ENCODE measurements at regions not wholly inside any gene's neighbourhood (a gene's known extent, or its start where the extent isn't known, plus 50 kb on each side); places are given as distances from the start of the nearest gene placed in this dataset.

- no peak for DNase-seq
- H3K27me3 ChIP-seq (ENCODE audit: control insufficient read depth, insufficient read depth), result no peaks in the 10 kb centered on the region
- ATAC-seq, result no peak
- no peak overlapping the region for H3K27ac ChIP-seq (ENCODE audit: low read length)
- no peak overlapping the region for H3K4me3 ChIP-seq (ENCODE audit: low read length)
- no peaks in the 10 kb centered on the region for H3K9me3 ChIP-seq (ENCODE audit: control insufficient read depth, low read length)
- H3K4me1 ChIP-seq (ENCODE audit: control insufficient read depth, insufficient read depth, low read length), result no peaks in the 10 kb centered on the region
- 67% methylated on average over 8 of the region's 8 CpGs for WGBS
- intact Hi-C loops (cut with DNase I), result no loop called here
Measured at GRCh38 chr18:71899707-71900472, 644.3 kb downstream of the CBLN2 start.

GRCh38 chr18:71899183-71899582 is 645.0 kb downstream of the CBLN2 start:
- 61% methylated on average over 6 of the region's 6 CpGs for WGBS

GRCh38 chr18:71887509-71887908 is 656.6 kb downstream of the CBLN2 start:
- H3K4me1 ChIP-seq (ENCODE audit: control insufficient read depth, insufficient read depth, low read length), result no peaks in the 10 kb centered on the region
- no peaks in the 10 kb centered on the region for H3K9me3 ChIP-seq (ENCODE audit: control insufficient read depth, low read length)
- H3K27me3 ChIP-seq (ENCODE audit: control insufficient read depth, insufficient read depth), result no peaks in the 10 kb centered on the region
- no peak overlapping the region for H3K4me3 ChIP-seq (ENCODE audit: low read length)
- DNase-seq (no peak), ATAC-seq (no peak)
- 79% methylated on average over 1 of the region's 1 CpG for WGBS
- no peak overlapping the region for H3K27ac ChIP-seq (ENCODE audit: low read length)
- intact Hi-C loops (cut with DNase I), result no loop called here

More at GRCh38 chr18:71899183-71899582, 645.0 kb downstream of the CBLN2 start:
- Histone ChIP-seq H3K4me1 (ENCODE audit: control insufficient read depth, insufficient read depth, low read length) (no peaks in the 10 kb centered on the region), H3K4me3 (ENCODE audit: low read length) (no peak overlapping the region), H3K27me3 (ENCODE audit: control insufficient read depth, insufficient read depth) (no peaks in the 10 kb centered on the region), H3K27ac (ENCODE audit: low read length) (no peak overlapping the region), H3K9me3 (ENCODE audit: control insufficient read depth, low read length) (no peaks in the 10 kb centered on the region)
- no peak for ATAC-seq
- intact Hi-C loops (cut with DNase I), result no loop called here
- no peak for DNase-seq

GRCh38 chr18:71878226-71878625 is 665.9 kb downstream of the CBLN2 start:
- no peaks in the 10 kb centered on the region for H3K9me3 ChIP-seq (ENCODE audit: control insufficient read depth, low read length)
- H3K27ac ChIP-seq (ENCODE audit: low read length), result no peak overlapping the region
- intact Hi-C loops (cut with DNase I), result no loop called here
- H3K4me1 ChIP-seq (ENCODE audit: control insufficient read depth, insufficient read depth, low read length), result no peaks in the 10 kb centered on the region
- H3K4me3 ChIP-seq (ENCODE audit: low read length), result no peak overlapping the region
- H3K27me3 ChIP-seq (ENCODE audit: control insufficient read depth, insufficient read depth), result no peaks in the 10 kb centered on the region
- ATAC-seq (no peak), DNase-seq (no peak)
- WGBS, result 79% methylated on average over 4 of the region's 4 CpGs

- WGBS, result 90% methylated on average over 4 of the region's 4 CpGs
- Histone ChIP-seq H3K27ac (ENCODE audit: low read length) (no peak overlapping the region), H3K4me1 (ENCODE audit: control insufficient read depth, insufficient read depth, low read length) (no peaks in the 10 kb centered on the region), H3K9me3 (ENCODE audit: control insufficient read depth, low read length) (no peaks in the 10 kb centered on the region), H3K4me3 (ENCODE audit: low read length) (no peak overlapping the region), H3K27me3 (ENCODE audit: control insufficient read depth, insufficient read depth) (no peaks in the 10 kb centered on the region)
- DNase-seq (no peak), ATAC-seq (no peak)
- intact Hi-C loops (cut with DNase I), result no loop called here
Measured at GRCh38 chr18:71873695-71874094, 670.4 kb downstream of the CBLN2 start.

GRCh38 chr18:71865888-71866287 is 678.3 kb downstream of the CBLN2 start:
- WGBS, result 91% methylated on average over 5 of the region's 5 CpGs
- DNase-seq, result no peak
- intact Hi-C loops (cut with DNase I), result no loop called here

GRCh38 chr18:71850602-71851001 is 693.5 kb downstream of the CBLN2 start:
- intact Hi-C loops (cut with DNase I), result no loop called here
- Histone ChIP-seq H3K9me3 (ENCODE audit: control insufficient read depth, low read length) (no peaks in the 10 kb centered on the region), H3K27me3 (ENCODE audit: control insufficient read depth, insufficient read depth) (no peaks in the 10 kb centered on the region), H3K4me3 (ENCODE audit: low read length) (no peak overlapping the region), H3K4me1 (ENCODE audit: control insufficient read depth, insufficient read depth, low read length) (no peaks in the 10 kb centered on the region), H3K27ac (ENCODE audit: low read length) (no peak overlapping the region)
- no peak for ATAC-seq
- 72% methylated on average over 1 of the region's 1 CpG for WGBS
- DNase-seq, result no peak

More at GRCh38 chr18:71865888-71866287, 678.3 kb downstream of the CBLN2 start:
- no peaks in the 10 kb centered on the region for H3K9me3 ChIP-seq (ENCODE audit: control insufficient read depth, low read length)
- H3K27ac ChIP-seq (ENCODE audit: low read length), result no peak overlapping the region
- H3K27me3 ChIP-seq (ENCODE audit: control insufficient read depth, insufficient read depth), result no peaks in the 10 kb centered on the region
- no peak for ATAC-seq
- no peaks in the 10 kb centered on the region for H3K4me1 ChIP-seq (ENCODE audit: control insufficient read depth, insufficient read depth, low read length)
- H3K4me3 ChIP-seq (ENCODE audit: low read length), result no peak overlapping the region

GRCh38 chr18:71849407-71849806 is 694.7 kb downstream of the CBLN2 start:
- DNase-seq, result no peak
- WGBS, result 81% methylated on average over 4 of the region's 4 CpGs
- no peak for ATAC-seq

GRCh38 chr18:71846716-71847115 is 697.4 kb downstream of the CBLN2 start:
- no peak for DNase-seq
- ATAC-seq, result no peak
- Histone ChIP-seq H3K9me3 (ENCODE audit: control insufficient read depth, low read length) (no peaks in the 10 kb centered on the region), H3K27ac (ENCODE audit: low read length) (no peak overlapping the region), H3K4me3 (ENCODE audit: low read length) (no peak overlapping the region), H3K27me3 (ENCODE audit: control insufficient read depth, insufficient read depth) (no peaks in the 10 kb centered on the region), H3K4me1 (ENCODE audit: control insufficient read depth, insufficient read depth, low read length) (no peaks in the 10 kb centered on the region)
- intact Hi-C loops (cut with DNase I), result no loop called here
- WGBS, result 73% methylated on average over 2 of the region's 2 CpGs

More at GRCh38 chr18:71849407-71849806, 694.7 kb downstream of the CBLN2 start:
- Histone ChIP-seq H3K9me3 (ENCODE audit: control insufficient read depth, low read length) (no peaks in the 10 kb centered on the region), H3K27ac (ENCODE audit: low read length) (no peak overlapping the region), H3K4me1 (ENCODE audit: control insufficient read depth, insufficient read depth, low read length) (no peaks in the 10 kb centered on the region), H3K27me3 (ENCODE audit: control insufficient read depth, insufficient read depth) (no peaks in the 10 kb centered on the region), H3K4me3 (ENCODE audit: low read length) (no peak overlapping the region)
- intact Hi-C loops (cut with DNase I), result no loop called here

GRCh38 chr18:71844814-71845213 is 699.3 kb downstream of the CBLN2 start:
- H3K27me3 ChIP-seq (ENCODE audit: control insufficient read depth, insufficient read depth), result no peaks in the 10 kb centered on the region
- 66% methylated on average over 5 of the region's 5 CpGs for WGBS
- intact Hi-C loops (cut with DNase I), result no loop called here
- DNase-seq, result no peak
- no peaks in the 10 kb centered on the region for H3K9me3 ChIP-seq (ENCODE audit: control insufficient read depth, low read length)
- H3K4me1 ChIP-seq (ENCODE audit: control insufficient read depth, insufficient read depth, low read length), result no peaks in the 10 kb centered on the region
- no peak for ATAC-seq
- H3K4me3 ChIP-seq (ENCODE audit: low read length), result no peak overlapping the region
- H3K27ac ChIP-seq (ENCODE audit: low read length), result no peak overlapping the region

- Histone ChIP-seq H3K9me3 (ENCODE audit: control insufficient read depth, low read length) (no peaks in the 10 kb centered on the region), H3K27me3 (ENCODE audit: control insufficient read depth, insufficient read depth) (no peaks in the 10 kb centered on the region), H3K4me1 (ENCODE audit: control insufficient read depth, insufficient read depth, low read length) (no peaks in the 10 kb centered on the region), H3K27ac (ENCODE audit: low read length) (no peak overlapping the region), H3K4me3 (ENCODE audit: low read length) (no peak overlapping the region)
- ATAC-seq (no peak), DNase-seq (no peak)
- 74% methylated on average over 5 of the region's 5 CpGs for WGBS
- intact Hi-C loops (cut with DNase I), result no loop called here
Measured at GRCh38 chr18:71842666-71843065, 701.5 kb downstream of the CBLN2 start.

- Histone ChIP-seq H3K9me3 (ENCODE audit: control insufficient read depth, low read length) (no peaks in the 10 kb centered on the region), H3K27ac (ENCODE audit: low read length) (no peak overlapping the region), H3K27me3 (ENCODE audit: control insufficient read depth, insufficient read depth) (no peaks in the 10 kb centered on the region), H3K4me3 (ENCODE audit: low read length) (no peak overlapping the region), H3K4me1 (ENCODE audit: control insufficient read depth, insufficient read depth, low read length) (no peaks in the 10 kb centered on the region)
- no peak for DNase-seq
- no peak for ATAC-seq
- WGBS, result 65% methylated on average over 1 of the region's 1 CpG
- intact Hi-C loops (cut with DNase I), result no loop called here
Measured at GRCh38 chr18:71837547-71837946, 706.6 kb downstream of the CBLN2 start.

All from right cardiac atrium (tissue), 5 donors.